ENCODE measurements at regions not wholly inside any gene's neighbourhood (a gene's known extent, or its start where the extent isn't known, plus 50 kb on each side); places are given as distances from the start of the nearest gene placed in this dataset.

DNA sequence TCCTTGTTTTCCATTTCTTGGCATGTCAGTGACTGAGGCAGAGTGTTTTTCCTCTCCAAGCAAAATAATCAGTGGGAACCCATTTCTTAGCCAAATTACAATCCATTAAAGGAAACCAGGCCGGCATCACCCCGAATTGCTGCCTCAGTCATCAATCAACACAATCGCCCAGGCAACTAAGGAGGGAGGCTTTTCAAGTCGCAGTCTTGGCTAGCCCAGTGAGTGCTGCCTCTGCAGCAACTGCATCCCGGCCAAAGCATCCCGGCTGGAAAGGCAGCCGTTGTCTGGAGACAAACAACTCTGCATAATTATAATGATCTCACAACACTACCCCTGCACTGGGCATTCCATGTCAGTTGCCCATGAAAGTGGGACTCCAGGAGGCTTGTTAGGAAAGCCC, 213.5 kb upstream of the PRICKLE2 start:
- TF ChIP-seq, protein P1, sequence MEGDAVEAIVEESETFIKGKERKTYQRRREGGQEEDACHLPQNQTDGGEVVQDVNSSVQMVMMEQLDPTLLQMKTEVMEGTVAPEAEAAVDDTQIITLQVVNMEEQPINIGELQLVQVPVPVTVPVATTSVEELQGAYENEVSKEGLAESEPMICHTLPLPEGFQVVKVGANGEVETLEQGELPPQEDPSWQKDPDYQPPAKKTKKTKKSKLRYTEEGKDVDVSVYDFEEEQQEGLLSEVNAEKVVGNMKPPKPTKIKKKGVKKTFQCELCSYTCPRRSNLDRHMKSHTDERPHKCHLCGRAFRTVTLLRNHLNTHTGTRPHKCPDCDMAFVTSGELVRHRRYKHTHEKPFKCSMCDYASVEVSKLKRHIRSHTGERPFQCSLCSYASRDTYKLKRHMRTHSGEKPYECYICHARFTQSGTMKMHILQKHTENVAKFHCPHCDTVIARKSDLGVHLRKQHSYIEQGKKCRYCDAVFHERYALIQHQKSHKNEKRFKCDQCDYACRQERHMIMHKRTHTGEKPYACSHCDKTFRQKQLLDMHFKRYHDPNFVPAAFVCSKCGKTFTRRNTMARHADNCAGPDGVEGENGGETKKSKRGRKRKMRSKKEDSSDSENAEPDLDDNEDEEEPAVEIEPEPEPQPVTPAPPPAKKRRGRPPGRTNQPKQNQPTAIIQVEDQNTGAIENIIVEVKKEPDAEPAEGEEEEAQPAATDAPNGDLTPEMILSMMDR (IDR thresholded peaks at IDR 0.05): no peak
- TF ChIP-seq POLR2A (IDR thresholded peaks at IDR 0.05): no peak
- TF ChIP-seq POLR2AphosphoS5 (IDR thresholded peaks at IDR 0.05): no peak
- TF ChIP-seq EP300 (IDR thresholded peaks at IDR 0.05): no peak
